Hippocampal formation (tissue), 2 donors: ENCODE measurements at regions not wholly inside any gene's neighbourhood (a gene's known extent, or its start where the extent isn't known, plus 50 kb on each side); places are given as distances from the start of the nearest gene placed in this dataset.

Experiments used
- DNase-seq, 2 donors: peaks; one replicate each; lab custom pipeline; 2025; lab: John Stamatoyannopoulos, UW

GRCh38 chr18:11322006-11322405, 172.6 kb upstream of the PIEZO2 start:
- no peak for DNase-seq

DNA sequence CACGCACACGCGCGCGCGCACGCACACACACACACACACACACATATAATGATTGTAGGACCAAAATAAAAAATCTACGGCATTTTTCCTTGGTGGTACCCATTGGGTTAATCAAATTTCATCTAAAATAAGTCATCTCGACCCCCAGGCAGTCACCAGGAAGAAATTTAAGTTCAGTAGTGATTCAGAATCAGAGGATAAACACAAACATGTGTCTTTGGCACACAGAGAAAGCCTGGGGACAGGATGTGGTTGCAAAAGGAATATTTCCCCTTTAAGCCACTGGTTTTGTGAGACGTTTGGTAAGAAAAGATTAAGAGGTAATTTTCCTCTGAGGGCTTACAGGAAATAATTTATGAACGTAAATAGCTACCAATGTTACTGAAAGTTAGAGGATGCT, 171.6 kb upstream of the PIEZO2 start:
- DNase-seq, result no peak

DNA sequence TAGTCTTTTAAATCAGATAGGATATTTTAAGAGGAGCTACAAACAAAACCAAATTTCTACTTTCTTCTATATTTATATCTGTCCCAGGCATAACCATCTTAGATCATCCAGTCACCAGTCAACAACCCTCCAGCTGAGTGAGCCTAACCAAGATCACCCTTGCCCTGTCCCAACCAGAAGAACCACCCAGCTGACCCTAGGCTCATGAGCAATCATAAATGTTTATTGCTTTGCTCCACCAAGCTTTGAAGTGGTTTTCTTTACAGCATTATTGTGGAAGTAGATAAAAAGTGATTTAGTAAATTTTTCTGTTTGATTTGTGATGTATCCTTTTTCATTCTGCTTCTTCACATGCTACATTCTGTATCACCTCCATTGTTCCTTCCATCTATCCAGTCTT, 167.2 kb upstream of the PIEZO2 start:
- no peak for DNase-seq

GRCh38 chr18:11310476-11311086, 161.2 kb upstream of the PIEZO2 start:
- DNase-seq, result peak in 1 of 2 donors; percentile 13

- no peak for DNase-seq
These were observed 159.8 kb upstream of the PIEZO2 start for GRCh38 chr18:11309172-11309571.

- DNase-seq, result no peak
These were observed 159.1 kb upstream of the PIEZO2 start for GRCh38 chr18:11308499-11308898.

- DNase-seq, result no peak
These were observed 158.3 kb upstream of the PIEZO2 start for GRCh38 chr18:11307716-11308115.

DNA sequence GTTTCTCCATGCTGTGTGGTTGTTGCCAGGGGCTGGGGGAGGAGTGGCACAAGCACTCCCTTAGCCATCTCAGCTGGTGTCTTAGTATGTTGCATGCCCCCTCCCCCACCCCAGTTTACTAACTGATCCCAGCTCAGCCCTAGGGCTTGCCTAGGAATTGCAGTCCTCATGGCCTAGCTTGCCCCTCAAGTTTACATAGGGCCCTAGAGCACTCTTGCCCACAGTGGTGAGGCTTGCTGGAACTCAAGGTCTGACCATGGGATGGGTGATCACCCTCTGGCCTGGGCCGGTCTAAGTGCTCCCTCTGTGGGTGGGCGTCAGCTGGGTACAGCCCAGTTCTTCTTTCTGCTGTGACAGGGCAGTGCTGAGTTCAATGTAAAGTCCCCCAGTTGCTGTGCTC, 156.1 kb upstream of the PIEZO2 start:
- DNase-seq, result no peak

DNA sequence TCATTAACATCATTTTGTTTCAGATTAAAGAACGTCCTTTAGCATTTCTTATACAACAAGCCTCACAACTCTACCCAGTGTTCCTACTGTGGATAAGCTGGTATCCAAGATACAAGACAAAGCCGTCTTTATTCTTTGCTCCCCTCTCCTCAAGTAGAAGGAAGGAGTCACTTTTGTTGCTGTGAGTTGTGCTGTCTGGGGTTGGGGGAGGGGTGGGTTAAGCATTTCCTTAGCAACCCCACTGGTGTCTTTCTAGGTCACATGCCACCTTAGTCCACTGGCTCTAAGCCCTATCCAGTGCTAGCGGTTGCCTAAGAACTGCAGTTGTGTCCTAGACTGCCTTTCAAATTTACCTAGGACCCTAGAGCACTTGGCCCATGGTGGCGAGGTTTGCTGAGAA, 155.6 kb upstream of the PIEZO2 start:
- no peak for DNase-seq

- DNase-seq, result no peak
These were observed 147.6 kb upstream of the PIEZO2 start for GRCh38 chr18:11296946-11297345.

DNA sequence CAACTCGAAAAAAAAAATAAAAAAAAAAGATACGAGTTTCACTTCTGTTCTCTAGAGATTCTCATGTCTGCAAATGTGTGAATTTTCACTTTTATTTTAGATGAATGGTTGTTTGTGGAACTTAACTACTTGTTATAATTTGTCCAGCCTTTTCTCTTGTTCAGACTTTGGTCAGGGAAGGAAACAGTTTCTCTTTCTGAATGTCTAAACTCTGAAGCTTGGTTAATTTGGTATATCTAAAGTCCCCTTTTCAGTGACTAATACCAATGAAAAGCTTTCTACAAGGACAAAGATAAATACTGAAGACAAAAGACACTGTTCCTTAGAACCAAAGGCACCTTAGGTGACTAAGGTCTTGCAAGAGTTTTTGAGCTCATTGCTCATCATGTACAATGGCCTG, 144.4 kb upstream of the PIEZO2 start:
- DNase-seq, result no peak

GRCh38 chr18:11290786-11291185, 141.4 kb upstream of the PIEZO2 start:
- no peak for DNase-seq

DNA sequence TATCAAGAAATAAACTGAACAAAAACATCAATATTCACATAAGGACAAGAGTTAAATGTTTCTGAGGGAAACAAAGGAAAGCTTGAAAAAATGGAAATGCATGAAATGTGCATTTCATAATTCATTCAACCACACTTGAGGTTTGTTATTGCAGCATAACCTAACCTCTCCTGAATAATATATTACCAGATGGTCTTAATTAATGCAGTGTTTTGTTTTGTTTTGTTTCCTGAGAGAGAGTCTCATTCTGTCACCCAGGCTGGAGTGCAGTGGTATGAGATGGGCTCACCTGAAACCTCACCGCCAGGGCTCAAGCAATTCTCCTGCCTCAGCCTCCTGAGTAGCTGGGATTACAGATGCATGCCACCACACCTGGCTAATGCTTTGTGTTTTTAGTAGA, 139.9 kb upstream of the PIEZO2 start:
- DNase-seq, result no peak

GRCh38 chr18:11288401-11288800, 139.0 kb upstream of the PIEZO2 start:
- no peak for DNase-seq

GRCh38 chr18:11286431-11286830, 137.1 kb upstream of the PIEZO2 start:
- DNase-seq, result no peak

- DNase-seq, result no peak
These were observed 135.4 kb upstream of the PIEZO2 start for GRCh38 chr18:11284811-11285210.

DNA sequence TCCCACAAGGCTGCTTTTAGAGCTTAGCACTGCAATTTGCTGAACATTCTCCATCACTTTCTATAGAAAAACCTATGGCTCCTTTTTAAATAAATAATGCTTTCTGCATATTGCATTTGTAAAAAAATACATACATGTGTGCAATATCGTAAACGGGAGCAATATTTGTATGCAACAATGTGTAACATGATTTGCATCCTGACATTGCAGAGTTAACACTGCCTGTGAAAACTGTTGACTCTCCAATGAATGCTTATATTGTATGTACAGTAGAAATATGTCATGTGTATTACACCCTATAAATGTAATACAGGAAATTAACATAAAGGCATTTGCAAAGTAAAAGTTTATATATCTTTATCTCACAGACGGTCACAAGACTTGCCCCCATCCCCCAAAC, 135.0 kb upstream of the PIEZO2 start:
- no peak for DNase-seq

GRCh38 chr18:11283479-11284161, 134.3 kb upstream of the PIEZO2 start:
- DNase-seq, result no peak

DNA sequence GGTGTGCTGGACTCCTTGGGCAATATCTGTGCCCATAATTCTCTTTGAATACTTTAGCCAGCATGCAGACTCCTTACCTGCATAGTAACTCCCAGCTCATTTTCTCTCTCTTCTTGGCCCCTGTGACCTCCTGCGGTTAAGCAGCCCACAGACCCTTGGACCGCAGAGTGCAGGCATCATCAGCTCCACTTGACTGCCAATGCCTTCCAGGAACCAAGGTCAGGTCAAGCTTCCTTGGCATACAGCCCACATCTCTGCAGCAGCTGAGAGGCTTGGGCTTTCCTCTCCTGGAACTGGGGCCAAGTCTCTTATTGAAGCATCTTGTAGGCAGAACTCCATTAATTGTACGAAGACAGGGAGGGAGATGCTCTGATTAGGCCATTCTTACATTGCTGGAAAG, 130.1 kb upstream of the PIEZO2 start:
- no peak for DNase-seq

DNA sequence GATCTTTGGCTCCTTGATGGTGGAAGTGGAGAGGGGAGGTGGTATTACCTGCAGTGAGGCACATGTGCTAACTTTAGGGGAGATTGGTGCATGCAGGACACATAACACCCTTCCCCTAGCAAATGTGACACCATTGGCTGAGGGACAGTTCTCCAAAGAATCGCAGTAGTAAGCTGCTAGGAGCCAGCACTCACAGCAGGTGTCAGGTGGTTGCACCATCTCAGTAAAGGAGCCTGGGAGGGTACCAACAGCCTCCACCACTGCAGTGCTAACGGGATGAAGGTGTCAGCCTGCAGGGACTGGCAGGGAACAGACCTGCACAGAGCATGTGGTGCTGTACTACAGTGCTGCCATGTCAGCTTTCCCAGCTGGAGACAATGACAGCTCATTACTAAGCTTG, 127.3 kb upstream of the PIEZO2 start:
- DNase-seq, result no peak

DNA sequence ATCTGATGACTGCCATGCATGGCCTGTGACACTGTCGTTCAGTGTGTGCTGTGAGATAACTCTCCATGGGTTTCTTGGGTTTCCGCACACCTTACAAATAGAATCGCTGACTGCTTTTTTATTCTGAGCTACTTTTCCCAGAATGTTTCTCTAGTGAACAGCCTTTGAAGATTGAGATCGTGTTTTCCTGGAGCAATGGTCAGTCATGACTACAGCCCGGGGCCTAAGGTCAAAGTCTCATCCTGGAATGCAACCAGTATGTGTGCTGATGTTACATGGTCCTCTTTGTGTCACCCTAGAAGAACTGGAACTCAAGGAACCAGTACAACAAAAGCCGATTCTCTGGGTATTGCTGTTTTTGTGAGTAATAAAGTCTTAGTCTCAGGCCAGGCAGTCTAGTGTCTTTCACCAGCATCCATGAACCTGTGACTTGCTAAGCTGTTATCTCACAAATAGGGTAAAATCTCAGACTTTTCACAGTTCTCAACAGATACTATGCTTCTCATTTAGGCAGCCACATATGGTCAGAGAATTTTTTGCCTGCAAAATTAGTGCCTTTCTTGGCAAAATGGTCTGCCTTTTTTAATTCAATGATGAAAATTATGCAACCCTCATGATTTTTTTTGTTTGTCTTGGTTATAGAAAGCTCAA, 124.9 kb upstream of the PIEZO2 start:
- no peak for DNase-seq

DNA sequence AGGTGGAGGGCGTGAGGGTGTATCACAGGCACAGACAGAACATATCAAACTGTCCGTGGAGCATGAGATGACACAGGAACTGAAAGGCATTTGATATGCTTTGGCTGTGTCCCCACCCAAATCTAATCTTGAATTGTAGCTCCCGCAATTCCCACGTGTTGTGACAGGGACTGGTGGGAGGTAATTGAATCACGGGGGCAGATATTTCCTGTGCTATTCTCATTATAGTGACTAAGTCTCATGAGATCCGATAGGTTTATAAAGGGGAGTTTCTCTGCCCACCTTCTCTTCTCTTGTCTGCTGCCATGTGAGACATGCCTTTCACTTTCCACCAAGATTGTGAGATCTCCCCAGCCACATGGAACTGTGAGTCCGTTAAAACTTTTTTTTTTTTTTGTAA, 123.1 kb upstream of the PIEZO2 start:
- DNase-seq, result no peak

DNA sequence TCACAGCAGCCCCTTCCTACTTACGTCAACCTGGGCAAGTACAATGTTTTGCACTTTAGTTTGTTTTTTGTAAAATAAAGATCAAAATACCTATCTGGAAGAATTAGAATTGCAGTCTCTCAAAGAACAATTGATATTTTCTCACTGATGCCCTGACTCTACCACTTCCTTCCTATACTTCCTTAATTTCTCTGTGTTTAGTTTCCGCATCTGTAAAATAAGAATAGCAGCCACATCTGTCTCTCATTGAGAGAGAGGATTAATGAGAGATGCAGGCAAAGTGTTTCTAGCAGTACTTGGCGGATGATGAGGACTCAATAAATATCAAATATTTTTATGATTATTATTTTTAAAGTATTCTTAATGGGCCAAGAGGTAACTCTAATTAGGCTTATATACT, 122.6 kb upstream of the PIEZO2 start:
- DNase-seq, result no peak

- DNase-seq, result no peak
These were observed 119.9 kb upstream of the PIEZO2 start for GRCh38 chr18:11269257-11269656.
